SK-N-SH (cell line): ENCODE measurements at regions not wholly inside any gene's neighbourhood (a gene's known extent, or its start where the extent isn't known, plus 50 kb on each side); places are given as distances from the start of the nearest gene placed in this dataset.

Source experiments
- CTCF ChIA-PET: fragments of 300-600, 350-600 bp; formaldehyde crosslinking; extraction: SDS; loops from one replicate; lab custom pipeline; 2021; lab: Yijun Ruan, JAX
- POLR2A ChIA-PET: fragments of 350-600 bp; sonication (Branson Sonifier 250); formaldehyde crosslinking; extraction: SDS; loops from one replicate; lab custom pipeline; 2020; ENCODE audit warnings: antibody characterized with exemption, inconsistent platforms; lab: Yijun Ruan, JAX
- DNase-seq: peaks from one replicate; pipeline ENCODE4 v3.0.0; 2012
- H2AFZ ChIP-seq: fragments of 200-600 bp; sonication (generic); 2 replicates; pipeline ENCODE4 v1.8.1; 2016; ENCODE audit warnings: antibody characterized with exemption, mild to moderate bottlenecking, low read depth
- H3F3A ChIP-seq: fragments of 200-600 bp; sonication (generic); replicated peaks from 2 replicates; pipeline ENCODE3; 2016; ENCODE audit warnings: antibody characterized with exemption, mild to moderate bottlenecking; ENCODE audit not compliant: insufficient read depth
- H3K27ac ChIP-seq, 2 experiments: fragments of 200-500 bp in 1 of 2; fragments of 200-600 bp in 1 of 2; sonication (Bioruptor generic) in 1 of 2; sonication (generic), shearing (Covaris generic) in 1 of 2; 2 replicates each; pipeline versions ENCODE4 v1.5.1 to v1.6.1; 2014 to 2016; ENCODE audit warnings: low read depth in 2 of 2, inconsistent platforms in 1 of 2, low read length in 1 of 2, mild to moderate bottlenecking in 1 of 2, mixed read lengths in 1 of 2
- H3K27me3 ChIP-seq: fragments of 200-600 bp; sonication (generic), shearing (Covaris generic); 2 replicates; pipeline ENCODE4 v1.6.1; 2016; ENCODE audit warnings: mixed run types; ENCODE audit not compliant: insufficient read depth
- H3K36me3 ChIP-seq, 2 experiments: fragments of 200-500 bp in 1 of 2; fragments of 200-600 bp in 1 of 2; sonication (Bioruptor generic) in 1 of 2; sonication (generic) in 1 of 2; replicated peaks in 1 of 2; 2 replicates each; pipeline versions ENCODE3 to v1.5.1; 2014 to 2016; ENCODE audit warnings: low read length in 1 of 2, mild to moderate bottlenecking in 1 of 2; ENCODE audit not compliant: insufficient read depth in 2 of 2, control insufficient read depth in 1 of 2
- H3K4me1 ChIP-seq, 2 experiments: fragments of 200-500 bp in 1 of 2; fragments of 200-600 bp in 1 of 2; sonication (Bioruptor generic) in 1 of 2; sonication (generic), shearing (Covaris generic) in 1 of 2; 2 replicates each; pipeline versions ENCODE4 v1.5.1 to v1.6.1; 2014 to 2016; ENCODE audit warnings: low read depth in 1 of 2, low read length in 1 of 2, mixed run types in 1 of 2; ENCODE audit not compliant: insufficient read depth in 2 of 2, control insufficient read depth in 1 of 2
- H3K4me2 ChIP-seq: fragments of 200-600 bp; sonication (generic), shearing (Covaris generic); 2 replicates; pipeline ENCODE4 v1.6.1; 2017; ENCODE audit warnings: mixed run types
- H3K4me3 ChIP-seq, 2 experiments: fragments of 200-500 bp in 1 of 2; fragments of 200-600 bp in 1 of 2; sonication (Bioruptor generic) in 1 of 2; sonication (generic), shearing (Covaris generic) in 1 of 2; 2 replicates each; pipeline versions ENCODE4 v1.5.1 to v1.8.1; 2014 to 2016; ENCODE audit warnings: low read depth in 2 of 2, inconsistent platforms in 1 of 2, low read length in 1 of 2, mild to moderate bottlenecking in 1 of 2, mixed read lengths in 1 of 2, moderate library complexity in 1 of 2
- H3K79me2 ChIP-seq: fragments of 200-600 bp; sonication (generic); 2 replicates; pipeline ENCODE4 v1.8.1; 2017; ENCODE audit warnings: mild to moderate bottlenecking; ENCODE audit not compliant: insufficient read depth
- H3K9ac ChIP-seq: fragments of 200-600 bp; sonication (generic); 2 replicates; pipeline ENCODE4 v1.6.1; 2017; ENCODE audit warnings: mixed run types
- H3K9me2 ChIP-seq: fragments of 200-600 bp; sonication (generic); 2 replicates; pipeline ENCODE4 v1.6.1; 2017; ENCODE audit warnings: mixed run types
- H3K9me3 ChIP-seq: fragments of 200-600 bp; sonication (generic); 2 replicates; pipeline ENCODE4 v1.6.1; 2017; ENCODE audit warnings: mixed run types, mild to moderate bottlenecking, moderate library complexity
- H4K20me1 ChIP-seq: fragments of 200-600 bp; sonication (generic); 2 replicates; pipeline ENCODE4 v1.6.1; 2017; ENCODE audit warnings: mild to moderate bottlenecking, mixed run types; ENCODE audit not compliant: insufficient read depth
- CHD2 ChIP-seq: fragments of 150-350 bp; IDR thresholded peaks from 2 replicates; pipeline ENCODE4 v1.6.1; 2018; ENCODE audit warnings: low read length; ENCODE audit not compliant: partially characterized antibody
- ELF1 ChIP-seq: IDR thresholded peaks from 2 replicates; pipeline ENCODE4 v1.4.0; 2012
- EZH2phosphoT487 ChIP-seq: fragments of 200-600 bp; sonication (generic); IDR thresholded peaks from 2 replicates; pipeline ENCODE4 v1.6.1; 2017; ENCODE audit warnings: low read depth, mixed run types, mild to moderate bottlenecking, antibody characterized with exemption, moderate library complexity, borderline replicate concordance
- FOXM1 ChIP-seq: IDR thresholded peaks from 2 replicates; pipeline ENCODE4 v1.4.0; 2012; ENCODE audit warnings: low read depth, mild to moderate bottlenecking
- GABPA ChIP-seq: IDR thresholded peaks from 2 replicates; pipeline ENCODE4 v1.4.0; 2012; ENCODE audit warnings: low read depth, mild to moderate bottlenecking
- GATA2 ChIP-seq: sonication (generic); formaldehyde crosslinking; IDR thresholded peaks from 2 replicates; pipeline ENCODE4 v1.5.0; 2020; ENCODE audit warnings: mild to moderate bottlenecking, missing genetic modification reagents
- MAX ChIP-seq: IDR thresholded peaks from 2 replicates; pipeline ENCODE4 v1.4.0; 2012; ENCODE audit warnings: low read depth
- MXI1 ChIP-seq: IDR thresholded peaks from 2 replicates; pipeline ENCODE4 v1.6.1; 2012; ENCODE audit warnings: mild to moderate bottlenecking, low read depth, low read length, improper control_type of control experiment
- NFIC ChIP-seq: IDR thresholded peaks from 2 replicates; pipeline ENCODE4 v1.4.0; 2012; ENCODE audit warnings: borderline replicate concordance
- NRF1 ChIP-seq: IDR thresholded peaks from 2 replicates; pipeline ENCODE4 v1.6.1; 2012; ENCODE audit warnings: low read depth, mild to moderate bottlenecking, low read length
- PBX3 ChIP-seq: IDR thresholded peaks from 2 replicates; pipeline ENCODE4; 2012
- POLR2AphosphoS5 ChIP-seq: IDR thresholded peaks from 2 replicates; pipeline ENCODE4 v1.6.1; 2012; ENCODE audit warnings: low read depth, low read length
- RFX5 ChIP-seq: IDR thresholded peaks from 2 replicates; pipeline ENCODE4 v1.6.1; 2012; ENCODE audit warnings: mild to moderate bottlenecking, improper control_type of control experiment, low read length
- TCF12 ChIP-seq: IDR thresholded peaks from 2 replicates; pipeline ENCODE4 v1.4.0; 2012
- USF2 ChIP-seq: fragments of 150-350 bp; IDR thresholded peaks from 2 replicates; pipeline ENCODE4 v1.6.1; 2017; ENCODE audit warnings: antibody characterized with exemption, low read length, low read depth, borderline replicate concordance
- YY1 ChIP-seq: IDR thresholded peaks from 2 replicates; pipeline ENCODE4 v1.4.0; 2012; ENCODE audit warnings: low read depth, mild to moderate bottlenecking
- WGBS: methylation state at CpG from one replicate; pipeline ENCODE4 v1.1.6; 2017; ENCODE audit warnings: low lambda C conversion rate; 5-methylcytosine and 5-hydroxymethylcytosine counted together
- TF ChIP-seq, protein P1 (sequence below): IDR thresholded peaks from 2 replicates; pipeline ENCODE4 v1.6.1; 2012; ENCODE audit warnings: mild to moderate bottlenecking, low read depth, low read length, moderate library complexity
- TF ChIP-seq, protein P2 (sequence below): IDR thresholded peaks from 2 replicates; pipeline ENCODE4 v1.4.0; 2012; ENCODE audit warnings: low read depth, borderline replicate concordance

- H3K36me3 ChIP-seq: no peaks in the 10 kb centered on the region
- no peak for TF ChIP-seq TCF12
- ChIA-PET POLR2A (no interaction called here), CTCF (interaction anchor here (1.2 kb wide), 1 partner anchor 16 kb away, joined by 3 read pairs; no protein-coding TSS in a partner anchor)
- H2AFZ ChIP-seq: no peak overlapping the region
- H3K27ac ChIP-seq: no peak overlapping the region
- no peaks in the 10 kb centered on the region for H3K79me2 ChIP-seq
- no peaks in the 10 kb centered on the region for H4K20me1 ChIP-seq
- H3K9ac ChIP-seq: no peak overlapping the region
- no peaks in the 10 kb centered on the region for H3K27me3 ChIP-seq
- H3K9me2 ChIP-seq: no peaks in the 10 kb centered on the region
- no peak overlapping the region for H3K4me2 ChIP-seq
- H3K9me3 ChIP-seq: no peaks in the 10 kb centered on the region
- DNase-seq: no peak
- no peak overlapping the region for H3K4me3 ChIP-seq
- 0 out of 4 replicates have a peak, but pooled peaks cover 0 to 4% of the 10 kb centered on the region in 2 experiments for H3K4me1 ChIP-seq
- H3F3A ChIP-seq: no peaks in the 10 kb centered on the region
- 67% methylated on average over 1 of the region's 1 CpG for WGBS
Observed at GRCh38 chr2:150561076-150561475, 73.6 kb upstream of the RND3 start.

- Histone ChIP-seq H3K4me1 (peaks cover 0 to 4% of the 10 kb centered on the region in 2 experiments; a peak in 1 of 4 replicates), H3K9ac (no peak overlapping the region), H3K36me3 (no peaks in the 10 kb centered on the region), H3K4me2 (no peak overlapping the region), H3K4me3 (no peak overlapping the region), H3K9me3 (no peaks in the 10 kb centered on the region), H3K9me2 (no peaks in the 10 kb centered on the region), H4K20me1 (no peaks in the 10 kb centered on the region), H3K27ac (no peak overlapping the region; a peak in 1 of 4 replicates), H3K27me3 (no peaks in the 10 kb centered on the region), H3F3A (no peaks in the 10 kb centered on the region), H3K79me2 (no peaks in the 10 kb centered on the region), H2AFZ (peak overlapping the region; percentile 48; the same call in 1 of the 2 replicates)
- CTCF ChIA-PET: no interaction called here
- DNase-seq: no peak
- no peak for TF ChIP-seq PBX3
- no peak for TF ChIP-seq RFX5
- TF ChIP-seq YY1: no peak
- TF ChIP-seq, protein P1, sequence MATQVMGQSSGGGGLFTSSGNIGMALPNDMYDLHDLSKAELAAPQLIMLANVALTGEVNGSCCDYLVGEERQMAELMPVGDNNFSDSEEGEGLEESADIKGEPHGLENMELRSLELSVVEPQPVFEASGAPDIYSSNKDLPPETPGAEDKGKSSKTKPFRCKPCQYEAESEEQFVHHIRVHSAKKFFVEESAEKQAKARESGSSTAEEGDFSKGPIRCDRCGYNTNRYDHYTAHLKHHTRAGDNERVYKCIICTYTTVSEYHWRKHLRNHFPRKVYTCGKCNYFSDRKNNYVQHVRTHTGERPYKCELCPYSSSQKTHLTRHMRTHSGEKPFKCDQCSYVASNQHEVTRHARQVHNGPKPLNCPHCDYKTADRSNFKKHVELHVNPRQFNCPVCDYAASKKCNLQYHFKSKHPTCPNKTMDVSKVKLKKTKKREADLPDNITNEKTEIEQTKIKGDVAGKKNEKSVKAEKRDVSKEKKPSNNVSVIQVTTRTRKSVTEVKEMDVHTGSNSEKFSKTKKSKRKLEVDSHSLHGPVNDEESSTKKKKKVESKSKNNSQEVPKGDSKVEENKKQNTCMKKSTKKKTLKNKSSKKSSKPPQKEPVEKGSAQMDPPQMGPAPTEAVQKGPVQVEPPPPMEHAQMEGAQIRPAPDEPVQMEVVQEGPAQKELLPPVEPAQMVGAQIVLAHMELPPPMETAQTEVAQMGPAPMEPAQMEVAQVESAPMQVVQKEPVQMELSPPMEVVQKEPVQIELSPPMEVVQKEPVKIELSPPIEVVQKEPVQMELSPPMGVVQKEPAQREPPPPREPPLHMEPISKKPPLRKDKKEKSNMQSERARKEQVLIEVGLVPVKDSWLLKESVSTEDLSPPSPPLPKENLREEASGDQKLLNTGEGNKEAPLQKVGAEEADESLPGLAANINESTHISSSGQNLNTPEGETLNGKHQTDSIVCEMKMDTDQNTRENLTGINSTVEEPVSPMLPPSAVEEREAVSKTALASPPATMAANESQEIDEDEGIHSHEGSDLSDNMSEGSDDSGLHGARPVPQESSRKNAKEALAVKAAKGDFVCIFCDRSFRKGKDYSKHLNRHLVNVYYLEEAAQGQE: no peak
- TF ChIP-seq USF2: no peak
- TF ChIP-seq CHD2: no peak
- TF ChIP-seq TCF12: no peak
- no peak for TF ChIP-seq FOXM1
- no peak for TF ChIP-seq GABPA
- no peak for TF ChIP-seq ELF1
- no peak for TF ChIP-seq GATA2 (CRISPR knock-in tag)
- TF ChIP-seq, protein P2, sequence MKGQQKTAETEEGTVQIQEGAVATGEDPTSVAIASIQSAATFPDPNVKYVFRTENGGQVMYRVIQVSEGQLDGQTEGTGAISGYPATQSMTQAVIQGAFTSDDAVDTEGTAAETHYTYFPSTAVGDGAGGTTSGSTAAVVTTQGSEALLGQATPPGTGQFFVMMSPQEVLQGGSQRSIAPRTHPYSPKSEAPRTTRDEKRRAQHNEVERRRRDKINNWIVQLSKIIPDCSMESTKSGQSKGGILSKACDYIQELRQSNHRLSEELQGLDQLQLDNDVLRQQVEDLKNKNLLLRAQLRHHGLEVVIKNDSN: no peak
- no peak for TF ChIP-seq POLR2AphosphoS5
- TF ChIP-seq EZH2phosphoT487: no peak
- TF ChIP-seq MAX: no peak
- no peak for TF ChIP-seq NFIC
- TF ChIP-seq NRF1: no peak
- no peak for TF ChIP-seq MXI1
- WGBS: 85% methylated on average over 2 of the region's 2 CpGs
- POLR2A ChIA-PET: no interaction called here
Observed at GRCh38 chr2:150557020-150557600, 69.6 kb upstream of the RND3 start.
